DOHH2 (cell line): ENCODE measurements at regions not wholly inside any gene's neighbourhood (a gene's known extent, or its start where the extent isn't known, plus 50 kb on each side); places are given as distances from the start of the nearest gene placed in this dataset.

Experiments used
- H3F3A ChIP-seq: fragments of 200-600 bp; sonication (generic), shearing (Covaris generic); 2 replicates; pipeline ENCODE4 v1.6.0; 2016; ENCODE audit warnings: antibody characterized with exemption, mild to moderate bottlenecking; ENCODE audit not compliant: control insufficient read depth, insufficient read depth
- H3K27ac ChIP-seq: fragments of 200-600 bp; sonication (generic); 2 replicates; pipeline ENCODE4 v1.5.1; 2014; ENCODE audit warnings: low read depth, mild to moderate bottlenecking, low read length, moderate library complexity
- H3K27me3 ChIP-seq: fragments of 200-600 bp; sonication (generic); 2 replicates; pipeline ENCODE4 v1.6.1; 2014; ENCODE audit warnings: mild to moderate bottlenecking, low read length, mixed read lengths; ENCODE audit not compliant: control insufficient read depth
- H3K36me3 ChIP-seq: fragments of 200-600 bp; sonication (generic); 2 replicates; pipeline ENCODE4 v1.6.1; 2014; ENCODE audit warnings: mild to moderate bottlenecking, low read length, moderate library complexity, mixed read lengths; ENCODE audit not compliant: control insufficient read depth
- H3K4me1 ChIP-seq: fragments of 200-600 bp; sonication (generic); 2 replicates; pipeline ENCODE4 v1.6.1; 2014; ENCODE audit warnings: mild to moderate bottlenecking, low read length, mixed read lengths; ENCODE audit not compliant: control insufficient read depth
- H3K4me2 ChIP-seq: fragments of 200-600 bp; sonication (generic); 2 replicates; pipeline ENCODE4 v1.6.0; 2014; ENCODE audit warnings: mild to moderate bottlenecking, low read length, moderate library complexity
- H3K4me3 ChIP-seq: fragments of 200-600 bp; sonication (generic); 2 replicates; pipeline ENCODE4 v1.5.1; 2014; ENCODE audit warnings: mild to moderate bottlenecking, low read length, mixed read lengths
- H3K79me2 ChIP-seq: fragments of 200-600 bp; sonication (generic); 2 replicates; pipeline ENCODE4 v1.6.1; 2014; ENCODE audit warnings: mild to moderate bottlenecking, low read length, mixed read lengths; ENCODE audit not compliant: control insufficient read depth
- H3K9me2 ChIP-seq: fragments of 200-600 bp; sonication (generic); replicated peaks from 2 replicates; pipeline ENCODE4 v1.6.1; 2014; ENCODE audit warnings: mild to moderate bottlenecking, low read length, mixed read lengths; ENCODE audit not compliant: control insufficient read depth
- H3K9me3 ChIP-seq: fragments of 200-600 bp; sonication (generic); 2 replicates; pipeline ENCODE4 v1.6.1; 2014; ENCODE audit warnings: antibody characterized with exemption, low read length, mixed read lengths; ENCODE audit not compliant: control insufficient read depth, insufficient read depth
- H4K20me1 ChIP-seq: fragments of 200-600 bp; sonication (generic); 2 replicates; pipeline ENCODE4 v1.6.0; 2014; ENCODE audit warnings: low read depth, mild to moderate bottlenecking, antibody characterized with exemption, low read length, moderate library complexity; ENCODE audit not compliant: control insufficient read depth, insufficient read depth
- CTCF ChIP-seq: fragments of 200-600 bp; sonication (generic); IDR thresholded peaks from one replicate; pipeline ENCODE4 v1.5.1; 2014; ENCODE audit warnings: antibody characterized with exemption, mild to moderate bottlenecking, low read depth, low read length; ENCODE audit not compliant: poor library complexity, severe bottlenecking
- EZH2phosphoT487 ChIP-seq: fragments of 200-600 bp; sonication (generic); IDR thresholded peaks from 2 replicates; pipeline ENCODE4 v1.6.1; 2017; ENCODE audit warnings: borderline replicate concordance, mild to moderate bottlenecking, antibody characterized with exemption, low read length, moderate library complexity, mixed read lengths

- H3K4me2 ChIP-seq, result no peak overlapping the region
- H3K79me2 ChIP-seq, result no peaks in the 10 kb centered on the region
- no peaks in the 10 kb centered on the region for H3K36me3 ChIP-seq
- no peak overlapping the region for H3K4me3 ChIP-seq
- no peaks in the 10 kb centered on the region for H3K27me3 ChIP-seq
- H3K9me2 ChIP-seq, result no peaks in the 10 kb centered on the region
- H3K9me3 ChIP-seq, result no peaks in the 10 kb centered on the region
- H3K4me1 ChIP-seq, result no peaks in the 10 kb centered on the region
- TF ChIP-seq EZH2phosphoT487 (no peak), CTCF (no peak)
- no peaks in the 10 kb centered on the region for H4K20me1 ChIP-seq
- no peaks in the 10 kb centered on the region for H3F3A ChIP-seq
- H3K27ac ChIP-seq, result no peak overlapping the region
Measured at GRCh38 chr1:81379430-81379829, 421.3 kb upstream of the ADGRL2 start.

DNA sequence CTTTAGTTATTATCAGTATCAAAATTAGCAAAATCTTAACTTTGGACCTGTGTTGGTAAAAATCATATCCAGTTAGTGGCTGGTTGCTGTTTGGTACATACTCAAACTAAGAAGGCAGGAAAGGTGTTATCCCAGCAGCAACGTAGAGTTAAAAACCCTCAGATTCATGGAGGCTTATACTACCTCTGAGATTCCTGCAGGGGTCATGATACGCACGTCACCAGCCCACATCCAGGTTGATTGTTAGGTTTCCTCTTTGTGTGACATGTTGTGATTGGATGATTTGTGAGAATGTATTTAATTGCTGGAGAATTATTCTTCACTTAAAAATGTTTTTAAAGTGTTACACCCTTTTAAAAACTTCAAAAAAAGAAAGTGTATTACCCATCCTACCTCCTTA is 423.3 kb upstream of the ADGRL2 start:
- Histone ChIP-seq H4K20me1 (no peaks in the 10 kb centered on the region), H3K4me3 (no peak overlapping the region)
- TF ChIP-seq EZH2phosphoT487 (no peak), CTCF (no peak)

GRCh38 chr1:81375884-81376548 is 424.7 kb upstream of the ADGRL2 start:
- H3K27me3 ChIP-seq, result no peaks in the 10 kb centered on the region
- no peaks in the 10 kb centered on the region for H3K79me2 ChIP-seq
- no peaks in the 10 kb centered on the region for H3K4me1 ChIP-seq
- H3F3A ChIP-seq, result no peaks in the 10 kb centered on the region
- H3K4me2 ChIP-seq, result no peak overlapping the region
- no peak overlapping the region for H3K4me3 ChIP-seq
- no peaks in the 10 kb centered on the region for H3K36me3 ChIP-seq
- H3K9me2 ChIP-seq, result no peaks in the 10 kb centered on the region
- no peaks in the 10 kb centered on the region for H3K9me3 ChIP-seq
- H3K27ac ChIP-seq, result no peak overlapping the region
- no peaks in the 10 kb centered on the region for H4K20me1 ChIP-seq
- TF ChIP-seq EZH2phosphoT487, result no peak
- no peak for TF ChIP-seq CTCF

More for the DNA sequence above, 423.3 kb upstream of the ADGRL2 start:
- Histone ChIP-seq H3K36me3 (no peaks in the 10 kb centered on the region), H3K4me1 (no peaks in the 10 kb centered on the region), H3F3A (no peaks in the 10 kb centered on the region), H3K79me2 (no peaks in the 10 kb centered on the region), H3K27ac (no peak overlapping the region), H3K27me3 (no peaks in the 10 kb centered on the region), H3K9me2 (no peaks in the 10 kb centered on the region), H3K4me2 (no peak overlapping the region), H3K9me3 (no peaks in the 10 kb centered on the region)
